NB4 (cell line): ENCODE measurements at regions not wholly inside any gene's neighbourhood (a gene's known extent, or its start where the extent isn't known, plus 50 kb on each side); places are given as distances from the start of the nearest gene placed in this dataset.

Experiments
- DNase-seq: peaks from one replicate; pipeline ENCODE4 v3.0.0; 2010; ENCODE audit warnings: low read depth
- H3K4me3 ChIP-seq: one replicate; pipeline ENCODE4 v1.5.1; 2011; ENCODE audit warnings: mild to moderate bottlenecking, low read depth, low read length, moderate library complexity
- MYC ChIP-seq: IDR thresholded peaks from 2 replicates; pipeline ENCODE4 v1.6.1; 2011; ENCODE audit warnings: low read depth, low read length
- POLR2A ChIP-seq: IDR thresholded peaks from 2 replicates; pipeline ENCODE4 v1.6.1; 2011; ENCODE audit warnings: mild to moderate bottlenecking; ENCODE audit not compliant: insufficient read length; ENCODE audit errors: extremely low read depth
- TF ChIP-seq, protein P1 (sequence below): IDR thresholded peaks from one replicate; pipeline ENCODE4 v1.5.1; 2012; ENCODE audit warnings: low read depth, low read length
- TF ChIP-seq, protein P2 (sequence below): IDR thresholded peaks from 2 replicates; pipeline ENCODE4 v1.6.1; 2011; ENCODE audit warnings: low read depth, low read length

DNA sequence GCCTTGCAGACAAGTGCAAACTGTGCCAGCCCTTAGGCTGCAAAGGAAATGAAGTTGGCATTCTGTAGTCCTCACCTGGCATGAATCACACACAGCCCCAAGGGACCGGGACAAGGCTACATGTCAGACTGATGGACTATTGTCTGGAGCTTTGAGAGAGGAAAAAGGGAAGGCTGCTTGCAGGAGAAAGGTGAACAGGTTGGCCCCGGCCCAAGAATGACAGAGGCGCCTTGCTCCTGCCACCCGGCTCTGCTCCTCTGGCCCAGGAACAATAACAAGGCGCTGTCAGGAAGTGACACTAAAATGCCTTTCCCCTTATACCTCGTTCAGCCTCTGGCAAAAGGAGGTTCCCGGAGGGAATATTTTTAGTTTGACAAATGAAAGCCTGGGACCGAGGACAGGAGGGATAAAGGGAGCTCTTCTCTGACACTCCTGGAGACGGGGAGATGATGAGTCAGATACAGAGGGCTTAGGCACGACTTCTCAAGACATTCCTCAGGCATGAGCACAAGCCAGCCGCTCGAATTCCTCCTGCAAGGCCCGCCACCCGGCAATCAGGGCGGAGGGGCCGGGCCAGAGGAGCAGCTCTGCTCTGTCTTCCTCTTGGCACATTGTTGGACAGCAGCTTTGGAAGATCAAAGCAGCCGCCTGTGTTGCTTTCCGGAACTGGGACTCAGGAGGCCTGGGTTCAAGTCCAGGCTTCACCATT, 105.8 kb downstream of the NOG start:
- TF ChIP-seq MYC (no peak), POLR2A (no peak)
- TF ChIP-seq, protein P1, sequence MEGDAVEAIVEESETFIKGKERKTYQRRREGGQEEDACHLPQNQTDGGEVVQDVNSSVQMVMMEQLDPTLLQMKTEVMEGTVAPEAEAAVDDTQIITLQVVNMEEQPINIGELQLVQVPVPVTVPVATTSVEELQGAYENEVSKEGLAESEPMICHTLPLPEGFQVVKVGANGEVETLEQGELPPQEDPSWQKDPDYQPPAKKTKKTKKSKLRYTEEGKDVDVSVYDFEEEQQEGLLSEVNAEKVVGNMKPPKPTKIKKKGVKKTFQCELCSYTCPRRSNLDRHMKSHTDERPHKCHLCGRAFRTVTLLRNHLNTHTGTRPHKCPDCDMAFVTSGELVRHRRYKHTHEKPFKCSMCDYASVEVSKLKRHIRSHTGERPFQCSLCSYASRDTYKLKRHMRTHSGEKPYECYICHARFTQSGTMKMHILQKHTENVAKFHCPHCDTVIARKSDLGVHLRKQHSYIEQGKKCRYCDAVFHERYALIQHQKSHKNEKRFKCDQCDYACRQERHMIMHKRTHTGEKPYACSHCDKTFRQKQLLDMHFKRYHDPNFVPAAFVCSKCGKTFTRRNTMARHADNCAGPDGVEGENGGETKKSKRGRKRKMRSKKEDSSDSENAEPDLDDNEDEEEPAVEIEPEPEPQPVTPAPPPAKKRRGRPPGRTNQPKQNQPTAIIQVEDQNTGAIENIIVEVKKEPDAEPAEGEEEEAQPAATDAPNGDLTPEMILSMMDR = no peak
- TF ChIP-seq, protein P2, sequence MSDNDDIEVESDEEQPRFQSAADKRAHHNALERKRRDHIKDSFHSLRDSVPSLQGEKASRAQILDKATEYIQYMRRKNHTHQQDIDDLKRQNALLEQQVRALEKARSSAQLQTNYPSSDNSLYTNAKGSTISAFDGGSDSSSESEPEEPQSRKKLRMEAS = no peak
- no peak overlapping the region for H3K4me3 ChIP-seq
- DNase-seq = no peak

DNA sequence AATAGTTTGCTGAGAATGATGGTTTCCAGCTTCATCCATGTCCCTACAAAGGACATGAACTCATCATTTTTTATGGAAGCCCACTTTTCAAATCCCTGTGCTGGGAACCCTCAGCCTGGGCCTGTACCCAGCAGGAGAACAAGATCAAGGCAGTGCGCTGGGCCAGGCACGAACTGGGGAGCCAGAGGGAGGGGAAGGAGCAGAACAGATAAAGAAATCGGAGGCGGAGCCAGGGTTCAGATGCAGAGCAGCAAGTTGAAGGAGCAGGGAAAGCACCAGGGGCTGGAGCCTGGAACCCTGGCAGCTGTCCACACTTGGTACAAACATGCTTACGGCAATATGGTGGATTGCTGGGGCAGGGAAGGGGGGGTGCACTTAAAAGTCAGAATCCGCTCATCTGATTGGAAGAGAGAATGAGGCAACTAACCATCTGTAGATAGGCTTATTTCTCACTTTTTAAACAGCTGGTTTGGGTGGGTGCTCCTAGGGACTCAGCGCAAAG, 107.5 kb downstream of the NOG start:
- no peak for DNase-seq
- TF ChIP-seq, protein P1 = no peak
- TF ChIP-seq, protein P2 = no peak
- H3K4me3 ChIP-seq = no peak overlapping the region

DNA sequence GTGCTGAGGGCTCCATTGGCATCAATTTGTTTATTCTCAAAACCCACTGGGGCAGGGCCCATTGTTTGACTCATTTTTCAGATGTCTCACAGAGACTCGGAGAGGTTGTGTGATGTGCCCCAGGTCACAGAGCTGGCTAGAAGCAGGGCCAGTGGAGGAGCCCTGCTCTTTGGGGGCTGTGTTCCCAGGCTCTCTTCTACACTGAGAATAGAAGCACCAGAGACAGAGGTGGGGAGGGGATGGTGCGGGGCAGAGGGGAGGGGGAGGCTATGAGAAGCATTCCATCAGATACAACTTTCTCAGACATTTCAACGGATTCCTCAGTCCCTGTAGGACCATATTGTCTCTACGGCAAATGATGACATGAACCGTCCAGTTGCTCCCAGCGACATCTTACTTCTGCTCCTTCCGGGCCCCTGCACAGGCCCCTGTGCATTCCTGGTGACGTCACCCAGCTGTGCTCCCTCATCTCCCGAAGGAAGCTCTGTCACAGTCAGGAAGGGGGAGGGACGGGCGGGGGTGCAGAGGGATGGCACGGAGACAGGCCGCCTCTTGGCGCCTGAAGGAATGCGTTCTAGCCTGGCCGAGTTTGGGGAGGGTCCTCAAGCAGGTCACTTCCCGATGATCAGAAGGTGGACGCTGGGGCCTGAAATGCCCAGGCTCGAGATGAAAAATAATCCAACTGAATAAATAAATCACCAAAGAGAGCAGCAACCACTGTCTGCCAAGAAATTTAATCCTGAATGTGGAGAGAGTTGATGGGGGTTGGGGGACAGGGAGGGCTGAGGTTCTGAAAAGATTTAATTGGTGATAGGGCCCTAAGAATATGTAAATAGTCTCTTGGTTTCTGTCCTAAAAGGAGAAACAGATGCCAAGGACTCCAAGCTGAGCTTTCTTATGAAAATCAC, 114.1 kb downstream of the NOG start:
- TF ChIP-seq POLR2A = no peak
- TF ChIP-seq, protein P2 = no peak
- DNase-seq = no peak
- H3K4me3 ChIP-seq = no peak overlapping the region

DNA sequence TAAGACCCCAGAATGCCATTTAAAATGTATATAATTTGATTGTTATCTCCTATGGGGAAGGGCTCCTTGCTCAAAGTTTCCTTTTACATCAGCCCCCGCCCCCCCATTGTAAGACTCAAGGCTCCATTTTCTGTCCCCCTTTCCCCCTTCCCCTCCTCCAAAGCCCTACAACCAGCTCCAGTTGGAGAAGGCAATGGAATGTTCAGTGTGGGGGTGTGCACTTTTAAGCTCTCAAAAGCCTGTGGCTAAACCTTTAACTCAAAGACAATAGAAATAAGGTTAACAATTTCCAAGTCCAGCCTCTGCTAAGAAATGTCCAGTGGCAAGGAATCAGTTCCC, 114.7 kb downstream of the NOG start:
- DNase-seq = no peak
- no peak overlapping the region for H3K4me3 ChIP-seq

DNA sequence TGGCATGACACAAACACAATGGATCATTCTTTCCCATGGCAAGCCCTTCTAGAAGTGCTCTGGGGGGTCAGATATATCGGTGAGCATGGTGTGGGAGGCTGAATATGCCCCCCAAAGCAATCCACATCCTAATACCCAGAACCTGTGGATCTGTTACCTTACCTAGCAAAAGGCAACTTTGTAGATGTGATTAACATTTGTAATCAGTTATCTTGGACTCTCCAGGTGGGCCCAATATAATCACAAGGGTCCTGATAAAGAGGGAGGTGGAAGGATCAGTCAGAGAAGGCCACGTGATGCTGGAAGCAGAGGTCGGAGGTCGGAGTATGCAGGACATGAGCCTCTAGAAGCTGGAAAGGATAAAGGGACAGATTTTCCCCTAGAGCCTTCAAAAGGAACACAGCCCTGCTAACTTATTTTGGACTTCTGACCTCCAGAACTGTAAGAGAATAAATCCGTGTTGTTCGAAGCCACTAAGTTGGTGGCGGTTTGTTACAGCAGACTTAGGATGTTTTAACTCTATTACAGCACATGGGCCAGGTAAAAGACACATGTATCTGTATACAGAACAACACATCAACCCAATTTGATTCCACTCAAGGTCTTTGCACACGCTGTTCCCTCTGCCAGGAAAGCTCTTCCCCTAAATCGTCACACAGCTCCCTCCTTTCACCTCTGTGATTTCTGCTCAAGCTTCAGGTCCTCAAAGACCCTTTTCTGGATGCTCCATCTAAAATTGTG, 115.3 kb downstream of the NOG start:
- TF ChIP-seq, protein P1 = no peak
- no peak for TF ChIP-seq MYC
- TF ChIP-seq, protein P2 = no peak
- no peak for DNase-seq
- H3K4me3 ChIP-seq = no peak overlapping the region

More for the DNA sequence above, 114.7 kb downstream of the NOG start:
- TF ChIP-seq, protein P1 = no peak

DNA sequence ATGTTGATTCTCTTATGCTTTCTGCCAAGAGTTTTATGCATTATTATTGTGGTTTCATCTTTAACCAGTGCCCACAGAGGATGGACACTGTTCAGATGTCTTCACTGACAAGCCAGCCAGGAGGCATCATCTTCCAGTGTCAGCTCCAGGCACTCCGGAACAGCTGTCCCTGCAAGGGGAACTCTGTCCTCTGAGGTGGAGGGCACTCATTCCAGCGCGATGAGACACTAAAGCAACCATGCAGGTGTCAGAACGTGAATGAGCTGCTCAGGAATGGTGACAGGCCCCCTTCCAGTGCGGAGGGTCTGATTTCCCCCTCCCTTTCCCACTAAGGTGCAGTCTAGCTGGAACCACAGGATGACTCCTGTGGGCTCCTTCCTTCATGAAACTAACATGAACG, 117.5 kb downstream of the NOG start:
- no peak for DNase-seq
- TF ChIP-seq, protein P1 = no peak
- no peak for TF ChIP-seq POLR2A
- TF ChIP-seq, protein P2 = no peak
- no peak for TF ChIP-seq MYC
- H3K4me3 ChIP-seq = no peak overlapping the region
